ENCODE measurements at regions not wholly inside any gene's neighbourhood (a gene's known extent, or its start where the extent isn't known, plus 50 kb on each side); places are given as distances from the start of the nearest gene placed in this dataset.

GRCh38 chr9:129496473-129497004 lies 124.4 kb downstream of the C9orf50 start:
- H3K27ac ChIP-seq (ENCODE audit: low read depth, low read length), result peak overlapping the region; percentile 93
- 1% methylated on average over 42 to 43 of the region's 43 CpGs for WGBS, 3 donors

GRCh38 chr9:129495620-129496472 lies 125.1 kb downstream of the C9orf50 start:
- 5 to 9% (median 6%) methylated on average over 49 to 50 of the region's 50 CpGs for WGBS, 3 donors
- H3K27ac ChIP-seq (ENCODE audit: low read depth, low read length), result peak overlapping the region; percentile 86

DNA sequence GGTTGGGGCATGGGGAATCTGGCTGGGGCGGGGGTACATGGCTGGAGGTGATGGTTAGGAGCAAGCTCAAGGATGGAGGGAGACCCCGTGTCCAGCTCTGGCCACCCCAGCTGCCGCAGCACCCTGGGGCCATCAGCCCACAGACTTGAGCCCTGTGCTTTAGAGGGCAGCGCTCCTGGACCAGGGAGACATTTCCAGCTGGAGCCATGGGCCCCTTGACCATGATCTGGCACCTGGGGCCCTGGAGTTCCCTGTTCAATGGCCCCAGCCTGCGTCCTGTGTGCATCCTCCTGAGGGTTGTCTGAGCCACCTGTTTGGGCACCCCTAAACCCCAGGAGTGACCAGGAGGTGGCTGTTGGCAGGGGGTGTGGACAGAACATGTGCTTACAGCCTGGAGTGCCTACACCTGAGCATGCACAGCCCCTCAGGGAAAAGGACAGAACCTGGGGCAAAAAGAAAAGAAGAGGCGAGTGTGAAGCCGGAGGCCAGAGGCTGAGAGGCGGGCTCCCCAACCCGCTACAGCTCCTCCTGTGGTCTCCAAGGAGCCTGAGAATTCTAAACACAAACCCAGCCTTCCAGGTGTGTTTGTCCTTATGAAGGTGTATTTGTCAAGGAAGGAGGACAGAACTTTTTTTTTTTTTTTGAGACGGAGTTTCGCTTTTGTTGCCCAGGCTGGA lies 126.7 kb downstream of the C9orf50 start:
- 49 to 91% (median 89%) methylated on average over 11 of the region's 11 CpGs for WGBS, 3 donors
- no peak overlapping the region for H3K27ac ChIP-seq (ENCODE audit: low read depth, low read length)

- WGBS, 3 donors, result 69 to 79% (median 74%) methylated on average over 8 of the region's 8 CpGs
- no peak overlapping the region for H3K27ac ChIP-seq (ENCODE audit: low read depth, low read length)
Measured at GRCh38 chr9:129493706-129494047, 127.2 kb downstream of the C9orf50 start.

- WGBS, 3 donors, result 89 to 92% (median 92%) methylated on average over 9 of the region's 9 CpGs
- no peak overlapping the region for H3K27ac ChIP-seq (ENCODE audit: low read depth, low read length)
Measured at GRCh38 chr9:129493002-129493705, 127.7 kb downstream of the C9orf50 start.

- WGBS, 3 donors, result 46 to 57% (median 57%) methylated on average over 8 of the region's 8 CpGs
- H3K27ac ChIP-seq (ENCODE audit: low read depth, low read length), result no peak overlapping the region
Measured at GRCh38 chr9:129491487-129491855, 129.4 kb downstream of the C9orf50 start.

- 52 to 62% (median 55%) methylated on average over 11 of the region's 11 CpGs for WGBS, 3 donors
- peak overlapping the region; percentile 28 for H3K27ac ChIP-seq (ENCODE audit: low read depth, low read length)
Measured at GRCh38 chr9:129490583-129491486, 130.1 kb downstream of the C9orf50 start.

- H3K27ac ChIP-seq (ENCODE audit: low read depth, low read length), result peak overlapping the region; percentile 97
- 43 to 57% (median 47%) methylated on average over 15 of the region's 15 CpGs for WGBS, 3 donors
Measured at GRCh38 chr9:129489838-129490582, 130.9 kb downstream of the C9orf50 start.

GRCh38 chr9:129487658-129488483 lies 133.0 kb downstream of the C9orf50 start:
- WGBS, 3 donors, result 5 to 14% (median 8%) methylated on average over 40 to 46 of the region's 46 CpGs
- peak overlapping the region; percentile 99 for H3K27ac ChIP-seq (ENCODE audit: low read depth, low read length)

DNA sequence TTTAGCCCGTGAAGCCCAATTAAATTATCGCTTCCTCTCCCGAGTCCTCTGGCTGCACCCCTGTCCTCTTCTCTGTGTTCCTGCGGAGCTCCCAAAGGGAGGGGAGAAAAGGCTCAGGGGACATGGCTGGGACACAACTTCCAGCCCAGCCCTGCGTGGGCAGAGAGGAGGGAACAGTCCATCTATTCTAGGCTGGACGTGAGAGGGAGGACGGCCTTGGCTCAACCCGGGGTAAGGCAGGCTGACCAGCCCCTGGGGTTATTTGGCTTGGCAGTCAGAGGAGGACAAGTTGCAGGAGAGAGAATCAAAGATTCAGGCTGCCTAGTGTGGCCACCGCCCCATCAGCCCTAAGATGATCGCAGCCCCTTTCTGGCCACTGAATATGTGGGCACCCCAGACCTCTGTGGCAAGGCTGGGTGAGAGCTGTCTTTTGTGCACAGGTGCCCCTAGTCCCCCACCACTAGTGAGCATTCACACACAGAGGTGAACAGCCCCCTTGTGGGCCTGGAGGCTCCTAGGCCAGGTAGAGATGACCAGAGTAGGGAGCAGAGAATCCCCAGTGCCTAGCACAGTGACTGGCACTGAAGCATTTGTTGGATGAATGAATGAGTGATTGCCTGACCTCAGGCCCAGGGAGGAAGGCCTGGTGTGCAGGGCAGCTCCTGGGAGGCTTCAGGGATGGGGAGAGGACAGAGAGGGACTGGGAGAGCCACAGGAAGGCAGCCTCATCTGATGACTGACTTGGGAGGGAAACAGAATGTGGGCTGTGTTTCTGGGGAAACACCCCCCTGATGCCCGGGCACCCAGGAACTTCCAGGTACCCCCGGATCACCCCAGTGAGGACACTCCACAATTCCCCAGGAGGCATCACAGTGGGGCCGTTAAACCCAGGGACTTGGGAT lies 133.9 kb downstream of the C9orf50 start:
- WGBS, 3 donors, result 42 to 67% (median 64%) methylated on average over 13 of the region's 13 CpGs

GRCh38 chr9:129485145-129485774 lies 135.6 kb downstream of the C9orf50 start:
- peak overlapping the region; percentile 52 for H3K27ac ChIP-seq (ENCODE audit: low read depth, low read length)
- WGBS, 3 donors, result 78 to 92% (median 79%) methylated on average over 9 of the region's 9 CpGs

More for the DNA sequence above, 133.9 kb downstream of the C9orf50 start:
- peak overlapping the region; percentile 99 for H3K27ac ChIP-seq (ENCODE audit: low read depth, low read length)

GRCh38 chr9:129484352-129485000 lies 136.4 kb downstream of the C9orf50 start:
- peak overlapping the region; percentile 98 for H3K27ac ChIP-seq (ENCODE audit: low read depth, low read length)
- 72 to 81% (median 80%) methylated on average over 11 of the region's 11 CpGs for WGBS, 3 donors

DNA sequence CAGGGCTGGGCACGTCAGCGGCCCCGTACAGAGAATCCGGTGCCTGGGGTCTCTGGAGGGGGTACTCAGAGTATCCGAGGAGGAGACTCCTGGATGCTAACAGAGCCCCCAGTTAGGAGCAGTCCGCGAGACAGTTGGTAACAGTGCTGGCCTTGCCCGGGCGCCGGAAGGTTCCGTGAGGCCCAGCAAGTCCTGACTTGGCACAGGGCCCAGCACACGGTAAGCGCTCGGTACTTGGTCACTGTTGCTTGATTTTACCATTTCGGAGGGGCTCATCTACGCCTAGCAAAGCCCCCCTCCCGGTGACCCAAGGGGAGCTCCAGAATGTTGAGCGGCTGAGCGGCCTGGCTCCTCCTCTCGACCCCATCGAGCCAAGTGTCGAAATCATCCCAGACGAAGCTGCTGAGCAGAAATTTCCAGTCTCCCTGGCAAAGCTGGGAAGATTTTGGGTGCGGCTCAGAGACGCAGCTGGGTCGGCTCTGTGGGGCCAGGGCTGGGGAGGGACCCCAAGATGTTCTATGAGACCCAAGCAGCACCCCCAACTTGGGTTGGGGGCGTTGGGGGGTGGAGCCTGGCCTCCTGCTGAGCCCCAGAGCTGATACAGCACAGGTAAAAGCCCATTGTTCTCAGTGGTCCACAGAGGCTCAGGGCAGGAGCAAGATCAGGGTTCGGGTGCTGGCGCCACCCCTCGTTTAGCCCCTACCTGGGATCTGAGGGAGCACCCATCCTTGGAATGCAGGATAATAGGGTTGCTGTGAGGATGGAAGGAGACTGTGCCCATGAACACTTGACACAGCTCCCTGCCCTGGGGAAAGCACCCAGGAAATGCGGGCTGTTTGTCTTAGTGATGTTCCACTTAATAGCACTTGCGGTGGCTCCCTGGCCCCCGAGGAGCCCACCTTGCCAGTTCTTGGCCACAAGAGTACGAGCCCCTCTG lies 137.2 kb downstream of the C9orf50 start:
- peak overlapping the region; percentile 98 for H3K27ac ChIP-seq (ENCODE audit: low read depth, low read length)
- WGBS, 3 donors, result 11 to 22% (median 17%) methylated on average over 34 of the region's 34 CpGs

Data from adipose tissue (tissue), 3 donors.